ENCODE measurements at regions not wholly inside any gene's neighbourhood (a gene's known extent, or its start where the extent isn't known, plus 50 kb on each side); places are given as distances from the start of the nearest gene placed in this dataset.
"Not testable (repeated sequence)": the region's sequence is repeated elsewhere in the genome, so short reads cannot be mapped to it uniquely, and the experiment has no call there.

- DNase-seq (ENCODE audit: low read depth), result no peak
- no peaks in the 10 kb centered on the region for H3K36me3 ChIP-seq (ENCODE audit: control insufficient read depth, insufficient read depth, low read length)
- H3K4me3 ChIP-seq (ENCODE audit: low read depth, low read length), result no peak overlapping the region
- no peaks in the 10 kb centered on the region for H3K27me3 ChIP-seq (ENCODE audit: control insufficient read depth, insufficient read depth, low read length)
- TF ChIP-seq CTCF (IDR thresholded peaks at IDR 0.05; ENCODE audit: insufficient read depth, low read length, poor library complexity, severe bottlenecking), result no peak
Observed at GRCh38 chr3:162612991-162613390, 1116.4 kb downstream of the OTOL1 start.

GRCh38 chr3:162626172-162626571, 1129.6 kb downstream of the OTOL1 start:
- Histone ChIP-seq H3K27me3 (ENCODE audit: control insufficient read depth, insufficient read depth, low read length) (no peaks in the 10 kb centered on the region), H3K4me3 (ENCODE audit: low read depth, low read length) (no peak overlapping the region), H3K36me3 (ENCODE audit: control insufficient read depth, insufficient read depth, low read length) (no peaks in the 10 kb centered on the region)
- TF ChIP-seq CTCF (IDR thresholded peaks at IDR 0.05; ENCODE audit: insufficient read depth, low read length, poor library complexity, severe bottlenecking), result no peak
- no peak for DNase-seq (ENCODE audit: low read depth)

GRCh38 chr3:162628531-162628930, 1131.9 kb downstream of the OTOL1 start:
- DNase-seq (ENCODE audit: low read depth), result no peak
- no peak overlapping the region for H3K4me3 ChIP-seq (ENCODE audit: low read depth, low read length)
- no peaks in the 10 kb centered on the region for H3K27me3 ChIP-seq (ENCODE audit: control insufficient read depth, insufficient read depth, low read length)
- no peak for TF ChIP-seq CTCF (IDR thresholded peaks at IDR 0.05; ENCODE audit: insufficient read depth, low read length, poor library complexity, severe bottlenecking)
- H3K36me3 ChIP-seq (ENCODE audit: control insufficient read depth, insufficient read depth, low read length), result no peaks in the 10 kb centered on the region

- Histone ChIP-seq H3K36me3 (ENCODE audit: control insufficient read depth, insufficient read depth, low read length) (no peaks in the 10 kb centered on the region), H3K27me3 (ENCODE audit: control insufficient read depth, insufficient read depth, low read length) (no peaks in the 10 kb centered on the region), H3K4me3 (ENCODE audit: low read depth, low read length) (no peak overlapping the region)
- no peak for TF ChIP-seq CTCF (IDR thresholded peaks at IDR 0.05; ENCODE audit: insufficient read depth, low read length, poor library complexity, severe bottlenecking)
- DNase-seq (ENCODE audit: low read depth), result no peak
Observed at GRCh38 chr3:162629372-162629771, 1132.8 kb downstream of the OTOL1 start.

GRCh38 chr3:162632672-162633071, 1136.1 kb downstream of the OTOL1 start:
- no peak for DNase-seq (ENCODE audit: low read depth)
- H3K36me3 ChIP-seq (ENCODE audit: control insufficient read depth, insufficient read depth, low read length), result no peaks in the 10 kb centered on the region
- no peak overlapping the region for H3K4me3 ChIP-seq (ENCODE audit: low read depth, low read length)
- no peaks in the 10 kb centered on the region for H3K27me3 ChIP-seq (ENCODE audit: control insufficient read depth, insufficient read depth, low read length)
- TF ChIP-seq CTCF (IDR thresholded peaks at IDR 0.05; ENCODE audit: insufficient read depth, low read length, poor library complexity, severe bottlenecking), result no peak

- not testable (repeated sequence) for H3K27me3 ChIP-seq (ENCODE audit: control insufficient read depth, insufficient read depth, low read length); H3K36me3 ChIP-seq (ENCODE audit: control insufficient read depth, insufficient read depth, low read length); DNase-seq (ENCODE audit: low read depth); H3K4me3 ChIP-seq (ENCODE audit: low read depth, low read length)
Observed at GRCh38 chr3:162640208-162640607, 1143.6 kb downstream of the OTOL1 start.
